ENCODE measurements at regions not wholly inside any gene's neighbourhood (a gene's known extent, or its start where the extent isn't known, plus 50 kb on each side); places are given as distances from the start of the nearest gene placed in this dataset.

DNA sequence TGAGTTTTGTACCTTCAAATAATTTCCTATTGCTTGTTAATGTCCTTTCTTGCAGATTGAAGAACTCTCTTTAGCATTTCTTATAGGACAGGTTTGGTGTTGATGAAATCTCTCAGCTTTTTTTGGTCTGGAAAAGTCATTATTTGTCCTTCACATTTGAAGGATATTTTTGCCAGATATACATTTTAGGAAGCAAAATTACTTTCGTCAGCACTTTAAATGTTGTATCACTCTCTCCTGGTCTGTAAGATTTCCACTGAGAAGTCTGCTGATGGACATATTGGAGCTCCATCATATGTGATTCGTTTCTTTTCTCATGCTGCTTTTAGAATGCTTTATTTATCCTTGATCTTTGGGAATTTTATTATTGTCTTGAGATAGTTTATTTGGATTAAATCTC is 105.5 kb downstream of the TNFSF13B start:
- Histone ChIP-seq H3K4me2 (ENCODE audit: low read length) (no peak overlapping the region), H4K20me1 (ENCODE audit: insufficient read depth) (no peaks in the 10 kb centered on the region), H3K79me2 (ENCODE audit: insufficient read depth, low read length) (no peaks in the 10 kb centered on the region), H3K4me3 (replicated peaks in 1 of 2; ENCODE audit: low read depth in 1 of 2, low read length in 2 of 2) (no peak overlapping the region), H3K27me3 (ENCODE audit: insufficient read depth, low read length) (0 out of 2 replicates have a peak, but pooled peaks cover 4% of the 10 kb centered on the region), H3K4me1 (ENCODE audit: control insufficient read depth in 1 of 2, insufficient read depth in 2 of 2, low read length in 2 of 2) (no peaks in the 10 kb centered on the region), H3K36me3 (ENCODE audit: control insufficient read depth in 1 of 2, insufficient read depth in 2 of 2, low read length in 2 of 2) (no peaks in the 10 kb centered on the region), H3K9me3 (ENCODE audit: control insufficient read depth in 1 of 2, insufficient read depth in 1 of 2, low read depth in 1 of 2, low read length in 2 of 2) (no peaks in the 10 kb centered on the region), H3K27ac (ENCODE audit: low read depth, low read length) (no peak overlapping the region), H3K9ac (ENCODE audit: low read length) (no peak overlapping the region), H2AFZ (ENCODE audit: low read depth, low read length, poor library complexity, severe bottlenecking) (no peak overlapping the region), H3K9me2 (ENCODE audit: insufficient read depth) (no peaks in the 10 kb centered on the region)
- DNase-seq (ENCODE audit: low read depth, low spot score) = no peak
- no peak for TF ChIP-seq RAD21 (IDR thresholded peaks at IDR 0.05; ENCODE audit: low read depth)
- TF ChIP-seq YY1 (IDR thresholded peaks at IDR 0.05; ENCODE audit: extremely low read depth, insufficient replicate concordance, low read depth, low read length) = no peak
- no peak for TF ChIP-seq EZH2phosphoT487 (IDR thresholded peaks at IDR 0.05; ENCODE audit: borderline replicate concordance)
- no peak for TF ChIP-seq FOSL1 (IDR thresholded peaks at IDR 0.05; ENCODE audit: low read depth)
- no peak for TF ChIP-seq TCF7L2 (IDR thresholded peaks at IDR 0.05; ENCODE audit: borderline replicate concordance, extremely low read depth, insufficient read depth, insufficient read length)
- no peak for TF ChIP-seq EZH2 (IDR thresholded peaks at IDR 0.05)
- TF ChIP-seq, protein P1, sequence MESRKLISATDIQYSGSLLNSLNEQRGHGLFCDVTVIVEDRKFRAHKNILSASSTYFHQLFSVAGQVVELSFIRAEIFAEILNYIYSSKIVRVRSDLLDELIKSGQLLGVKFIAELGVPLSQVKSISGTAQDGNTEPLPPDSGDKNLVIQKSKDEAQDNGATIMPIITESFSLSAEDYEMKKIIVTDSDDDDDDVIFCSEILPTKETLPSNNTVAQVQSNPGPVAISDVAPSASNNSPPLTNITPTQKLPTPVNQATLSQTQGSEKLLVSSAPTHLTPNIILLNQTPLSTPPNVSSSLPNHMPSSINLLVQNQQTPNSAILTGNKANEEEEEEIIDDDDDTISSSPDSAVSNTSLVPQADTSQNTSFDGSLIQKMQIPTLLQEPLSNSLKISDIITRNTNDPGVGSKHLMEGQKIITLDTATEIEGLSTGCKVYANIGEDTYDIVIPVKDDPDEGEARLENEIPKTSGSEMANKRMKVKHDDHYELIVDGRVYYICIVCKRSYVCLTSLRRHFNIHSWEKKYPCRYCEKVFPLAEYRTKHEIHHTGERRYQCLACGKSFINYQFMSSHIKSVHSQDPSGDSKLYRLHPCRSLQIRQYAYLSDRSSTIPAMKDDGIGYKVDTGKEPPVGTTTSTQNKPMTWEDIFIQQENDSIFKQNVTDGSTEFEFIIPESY (IDR thresholded peaks at IDR 0.05; ENCODE audit: extremely low read depth, insufficient replicate concordance, low read length) = no peak
- no peak for TF ChIP-seq SRF (IDR thresholded peaks at IDR 0.05; ENCODE audit: low read depth)
- TF ChIP-seq EGR1 (IDR thresholded peaks at IDR 0.05; ENCODE audit: low read depth) = no peak
- no peak for TF ChIP-seq POLR2A (IDR thresholded peaks at IDR 0.05; ENCODE audit: borderline replicate concordance, extremely low read depth, insufficient read depth, insufficient read length)
- TF ChIP-seq, protein P2, sequence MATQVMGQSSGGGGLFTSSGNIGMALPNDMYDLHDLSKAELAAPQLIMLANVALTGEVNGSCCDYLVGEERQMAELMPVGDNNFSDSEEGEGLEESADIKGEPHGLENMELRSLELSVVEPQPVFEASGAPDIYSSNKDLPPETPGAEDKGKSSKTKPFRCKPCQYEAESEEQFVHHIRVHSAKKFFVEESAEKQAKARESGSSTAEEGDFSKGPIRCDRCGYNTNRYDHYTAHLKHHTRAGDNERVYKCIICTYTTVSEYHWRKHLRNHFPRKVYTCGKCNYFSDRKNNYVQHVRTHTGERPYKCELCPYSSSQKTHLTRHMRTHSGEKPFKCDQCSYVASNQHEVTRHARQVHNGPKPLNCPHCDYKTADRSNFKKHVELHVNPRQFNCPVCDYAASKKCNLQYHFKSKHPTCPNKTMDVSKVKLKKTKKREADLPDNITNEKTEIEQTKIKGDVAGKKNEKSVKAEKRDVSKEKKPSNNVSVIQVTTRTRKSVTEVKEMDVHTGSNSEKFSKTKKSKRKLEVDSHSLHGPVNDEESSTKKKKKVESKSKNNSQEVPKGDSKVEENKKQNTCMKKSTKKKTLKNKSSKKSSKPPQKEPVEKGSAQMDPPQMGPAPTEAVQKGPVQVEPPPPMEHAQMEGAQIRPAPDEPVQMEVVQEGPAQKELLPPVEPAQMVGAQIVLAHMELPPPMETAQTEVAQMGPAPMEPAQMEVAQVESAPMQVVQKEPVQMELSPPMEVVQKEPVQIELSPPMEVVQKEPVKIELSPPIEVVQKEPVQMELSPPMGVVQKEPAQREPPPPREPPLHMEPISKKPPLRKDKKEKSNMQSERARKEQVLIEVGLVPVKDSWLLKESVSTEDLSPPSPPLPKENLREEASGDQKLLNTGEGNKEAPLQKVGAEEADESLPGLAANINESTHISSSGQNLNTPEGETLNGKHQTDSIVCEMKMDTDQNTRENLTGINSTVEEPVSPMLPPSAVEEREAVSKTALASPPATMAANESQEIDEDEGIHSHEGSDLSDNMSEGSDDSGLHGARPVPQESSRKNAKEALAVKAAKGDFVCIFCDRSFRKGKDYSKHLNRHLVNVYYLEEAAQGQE (IDR thresholded peaks at IDR 0.05; ENCODE audit: low read depth) = no peak
- TF ChIP-seq SP1 (IDR thresholded peaks at IDR 0.05; ENCODE audit: low read depth) = no peak
- TF ChIP-seq, protein P3, sequence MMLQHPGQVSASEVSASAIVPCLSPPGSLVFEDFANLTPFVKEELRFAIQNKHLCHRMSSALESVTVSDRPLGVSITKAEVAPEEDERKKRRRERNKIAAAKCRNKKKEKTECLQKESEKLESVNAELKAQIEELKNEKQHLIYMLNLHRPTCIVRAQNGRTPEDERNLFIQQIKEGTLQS (IDR thresholded peaks at IDR 0.05) = no peak
- TF ChIP-seq CBX3 (IDR thresholded peaks at IDR 0.05; ENCODE audit: low read depth) = no peak
- TF ChIP-seq, protein P4, sequence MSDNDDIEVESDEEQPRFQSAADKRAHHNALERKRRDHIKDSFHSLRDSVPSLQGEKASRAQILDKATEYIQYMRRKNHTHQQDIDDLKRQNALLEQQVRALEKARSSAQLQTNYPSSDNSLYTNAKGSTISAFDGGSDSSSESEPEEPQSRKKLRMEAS (IDR thresholded peaks at IDR 0.05) = no peak
- TF ChIP-seq ZNF274 (IDR thresholded peaks at IDR 0.05; ENCODE audit: low read depth, low read length) = no peak
- TF ChIP-seq, protein P5, sequence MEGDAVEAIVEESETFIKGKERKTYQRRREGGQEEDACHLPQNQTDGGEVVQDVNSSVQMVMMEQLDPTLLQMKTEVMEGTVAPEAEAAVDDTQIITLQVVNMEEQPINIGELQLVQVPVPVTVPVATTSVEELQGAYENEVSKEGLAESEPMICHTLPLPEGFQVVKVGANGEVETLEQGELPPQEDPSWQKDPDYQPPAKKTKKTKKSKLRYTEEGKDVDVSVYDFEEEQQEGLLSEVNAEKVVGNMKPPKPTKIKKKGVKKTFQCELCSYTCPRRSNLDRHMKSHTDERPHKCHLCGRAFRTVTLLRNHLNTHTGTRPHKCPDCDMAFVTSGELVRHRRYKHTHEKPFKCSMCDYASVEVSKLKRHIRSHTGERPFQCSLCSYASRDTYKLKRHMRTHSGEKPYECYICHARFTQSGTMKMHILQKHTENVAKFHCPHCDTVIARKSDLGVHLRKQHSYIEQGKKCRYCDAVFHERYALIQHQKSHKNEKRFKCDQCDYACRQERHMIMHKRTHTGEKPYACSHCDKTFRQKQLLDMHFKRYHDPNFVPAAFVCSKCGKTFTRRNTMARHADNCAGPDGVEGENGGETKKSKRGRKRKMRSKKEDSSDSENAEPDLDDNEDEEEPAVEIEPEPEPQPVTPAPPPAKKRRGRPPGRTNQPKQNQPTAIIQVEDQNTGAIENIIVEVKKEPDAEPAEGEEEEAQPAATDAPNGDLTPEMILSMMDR (IDR thresholded peaks at IDR 0.05 in 2 of 3, conservative IDR thresholded peaks at IDR 0.05 in 1 of 3; ENCODE audit: borderline replicate concordance in 1 of 3, insufficient read depth in 1 of 3, low read depth in 2 of 3, low read length in 2 of 3) = no peak
- no peak for TF ChIP-seq SIN3A (IDR thresholded peaks at IDR 0.05; ENCODE audit: low read depth)
- no peak for TF ChIP-seq CEBPB (IDR thresholded peaks at IDR 0.05; ENCODE audit: low read depth)
- BruUV-seq (replicated peaks) = no TSS peak
- ChIA-PET CTCF (no interaction called here), RAD21 (ENCODE audit: low non-redundant PET in 1 of 2, low total read pairs in 2 of 2, uncharacterized antibody in 2 of 2, unreplicated experiment in 2 of 2) (interaction anchor here in 1 of 2 experiments (0.7 kb wide), 1 partner anchor 286 kb away, joined by 3 read pairs; no protein-coding TSS in a partner anchor), POLR2A (no interaction called here)
- intact Hi-C loops (cut with micrococcal nuclease) = no loop called here
- ATAC-seq = no peak

All from HCT116 (cell line).